ENCODE measurements at regions not wholly inside any gene's neighbourhood (a gene's known extent, or its start where the extent isn't known, plus 50 kb on each side); places are given as distances from the start of the nearest gene placed in this dataset.

DNA sequence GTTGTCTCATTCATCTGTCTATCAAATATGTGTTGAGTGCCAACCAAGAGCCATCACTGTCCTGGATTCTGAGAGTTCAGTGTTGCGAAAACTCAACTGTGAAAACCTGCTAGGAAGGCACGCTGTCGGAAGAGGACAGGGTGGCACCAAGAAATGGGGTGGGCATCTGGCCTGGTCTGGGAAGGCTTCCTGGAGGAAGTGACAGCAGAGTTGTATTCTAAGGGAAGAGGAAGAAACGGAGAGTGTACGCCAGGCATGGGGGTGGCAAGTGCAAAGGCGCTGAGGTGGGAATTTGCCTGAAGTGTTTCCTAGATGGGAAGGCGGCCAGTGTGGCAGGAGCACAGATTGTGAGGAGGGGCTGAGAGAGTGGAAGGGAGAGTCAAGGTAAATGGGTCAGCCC, 91.2 kb downstream of the ANKRD60 start:
- Histone ChIP-seq H3K9ac (ENCODE audit: control insufficient read depth, extremely low read depth, insufficient read depth, low read length) (no peak overlapping the region), H2AFZ (ENCODE audit: control insufficient read depth, low read length) (no peak overlapping the region), H3K9me1 (ENCODE audit: control insufficient read depth, extremely low read depth, insufficient read depth, low read length) (no peaks in the 10 kb centered on the region), H3K4me1 (ENCODE audit: control insufficient read depth, extremely low read depth, insufficient read depth, low read length) (peaks cover 23% of the 10 kb centered on the region), H3K27ac (ENCODE audit: control insufficient read depth, insufficient read depth, low read length) (no peak overlapping the region), H3K79me2 (ENCODE audit: control insufficient read depth, insufficient read depth, low read length) (no peaks in the 10 kb centered on the region), H3K36me3 (ENCODE audit: control insufficient read depth in 2 of 2, extremely low read depth in 1 of 2, insufficient read depth in 2 of 2, low read length in 2 of 2) (no peaks in the 10 kb centered on the region), H3K27me3 (ENCODE audit: control insufficient read depth, extremely low read depth, insufficient read depth, low read length) (peaks cover 59% of the 10 kb centered on the region), H3K4me3 (ENCODE audit: control insufficient read depth in 2 of 3, extremely low read depth in 1 of 3, insufficient read depth in 2 of 3, low read depth in 1 of 3, low read length in 3 of 3) (no peak overlapping the region), H4K20me1 (ENCODE audit: control insufficient read depth, extremely low read depth, insufficient read depth, low read length) (no peaks in the 10 kb centered on the region), H3K4me2 (ENCODE audit: control insufficient read depth, extremely low read depth, insufficient read depth, low read depth, low read length) (no peak overlapping the region), H3K9me3 (ENCODE audit: control insufficient read depth, low read depth, low read length) (no peaks in the 10 kb centered on the region)
- TF ChIP-seq EZH2 (IDR thresholded peaks at IDR 0.05; ENCODE audit: low read length), result no peak
- TF ChIP-seq, protein P1, sequence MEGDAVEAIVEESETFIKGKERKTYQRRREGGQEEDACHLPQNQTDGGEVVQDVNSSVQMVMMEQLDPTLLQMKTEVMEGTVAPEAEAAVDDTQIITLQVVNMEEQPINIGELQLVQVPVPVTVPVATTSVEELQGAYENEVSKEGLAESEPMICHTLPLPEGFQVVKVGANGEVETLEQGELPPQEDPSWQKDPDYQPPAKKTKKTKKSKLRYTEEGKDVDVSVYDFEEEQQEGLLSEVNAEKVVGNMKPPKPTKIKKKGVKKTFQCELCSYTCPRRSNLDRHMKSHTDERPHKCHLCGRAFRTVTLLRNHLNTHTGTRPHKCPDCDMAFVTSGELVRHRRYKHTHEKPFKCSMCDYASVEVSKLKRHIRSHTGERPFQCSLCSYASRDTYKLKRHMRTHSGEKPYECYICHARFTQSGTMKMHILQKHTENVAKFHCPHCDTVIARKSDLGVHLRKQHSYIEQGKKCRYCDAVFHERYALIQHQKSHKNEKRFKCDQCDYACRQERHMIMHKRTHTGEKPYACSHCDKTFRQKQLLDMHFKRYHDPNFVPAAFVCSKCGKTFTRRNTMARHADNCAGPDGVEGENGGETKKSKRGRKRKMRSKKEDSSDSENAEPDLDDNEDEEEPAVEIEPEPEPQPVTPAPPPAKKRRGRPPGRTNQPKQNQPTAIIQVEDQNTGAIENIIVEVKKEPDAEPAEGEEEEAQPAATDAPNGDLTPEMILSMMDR (optimal IDR thresholded peaks at IDR 0.05 in 1 of 3, IDR thresholded peaks at IDR 0.05 in 1 of 3, conservative IDR thresholded peaks at IDR 0.05 in 1 of 3; ENCODE audit: extremely low read depth in 1 of 3, insufficient read depth in 2 of 3, low read length in 3 of 3), result no peak
- dilution Hi-C loops (cut with MboI; ENCODE audit: extremely low pct_ligation_motif_present, low sequenced_read_pairs), result no loop called here
- DNase-seq (ENCODE audit: low read depth, low spot score) (no peak), FAIRE-seq (no peak)

GRCh38 chr20:58136149-58136484, 92.3 kb downstream of the ANKRD60 start:
- peak overlapping the region; percentile 67 for H3K4me2 ChIP-seq (ENCODE audit: control insufficient read depth, extremely low read depth, insufficient read depth, low read depth, low read length)
- no peak for FAIRE-seq

More at GRCh38 chr20:58136149-58136484, 92.3 kb downstream of the ANKRD60 start:
- H3K27ac ChIP-seq (ENCODE audit: control insufficient read depth, insufficient read depth, low read length), result no peak overlapping the region
- no peaks in the 10 kb centered on the region for H3K79me2 ChIP-seq (ENCODE audit: control insufficient read depth, insufficient read depth, low read length)
- H4K20me1 ChIP-seq (ENCODE audit: control insufficient read depth, extremely low read depth, insufficient read depth, low read length), result no peaks in the 10 kb centered on the region
- no peak overlapping the region for H3K9ac ChIP-seq (ENCODE audit: control insufficient read depth, extremely low read depth, insufficient read depth, low read length)
- no peaks in the 10 kb centered on the region for H3K36me3 ChIP-seq (ENCODE audit: control insufficient read depth in 2 of 2, extremely low read depth in 1 of 2, insufficient read depth in 2 of 2, low read length in 2 of 2)
- no peak for TF ChIP-seq EZH2 (IDR thresholded peaks at IDR 0.05; ENCODE audit: low read length)
- TF ChIP-seq, protein P1 (optimal IDR thresholded peaks at IDR 0.05 in 1 of 3, IDR thresholded peaks at IDR 0.05 in 1 of 3, conservative IDR thresholded peaks at IDR 0.05 in 1 of 3; ENCODE audit: extremely low read depth in 1 of 3, insufficient read depth in 2 of 3, low read length in 3 of 3), result no peak
- no peaks in the 10 kb centered on the region for H3K9me1 ChIP-seq (ENCODE audit: control insufficient read depth, extremely low read depth, insufficient read depth, low read length)
- H3K4me3 ChIP-seq (ENCODE audit: control insufficient read depth in 2 of 3, extremely low read depth in 1 of 3, insufficient read depth in 2 of 3, low read depth in 1 of 3, low read length in 3 of 3), result peak overlapping the region in 1 of 3 experiments; percentile 29
- no peak overlapping the region for H2AFZ ChIP-seq (ENCODE audit: control insufficient read depth, low read length)
- H3K9me3 ChIP-seq (ENCODE audit: control insufficient read depth, low read depth, low read length), result no peaks in the 10 kb centered on the region
- dilution Hi-C loops (cut with MboI; ENCODE audit: extremely low pct_ligation_motif_present, low sequenced_read_pairs), result no loop called here
- peaks cover 35% of the 10 kb centered on the region for H3K4me1 ChIP-seq (ENCODE audit: control insufficient read depth, extremely low read depth, insufficient read depth, low read length)
- peaks cover 50% of the 10 kb centered on the region for H3K27me3 ChIP-seq (ENCODE audit: control insufficient read depth, extremely low read depth, insufficient read depth, low read length)
- DNase-seq (ENCODE audit: low read depth, low spot score), result no peak
